Glomerular visceral epithelial cell (primary cell): ENCODE measurements at regions not wholly inside any gene's neighbourhood (a gene's known extent, or its start where the extent isn't known, plus 50 kb on each side); places are given as distances from the start of the nearest gene placed in this dataset.
"Not testable (repeated sequence)": the region's sequence is repeated elsewhere in the genome, so short reads cannot be mapped to it uniquely, and the experiment has no call there.

Source experiments
- DNase-seq: peaks from one replicate; pipeline ENCODE4 v3.0.0-alpha.2; 2016; ENCODE audit errors: extremely low spot score

DNA sequence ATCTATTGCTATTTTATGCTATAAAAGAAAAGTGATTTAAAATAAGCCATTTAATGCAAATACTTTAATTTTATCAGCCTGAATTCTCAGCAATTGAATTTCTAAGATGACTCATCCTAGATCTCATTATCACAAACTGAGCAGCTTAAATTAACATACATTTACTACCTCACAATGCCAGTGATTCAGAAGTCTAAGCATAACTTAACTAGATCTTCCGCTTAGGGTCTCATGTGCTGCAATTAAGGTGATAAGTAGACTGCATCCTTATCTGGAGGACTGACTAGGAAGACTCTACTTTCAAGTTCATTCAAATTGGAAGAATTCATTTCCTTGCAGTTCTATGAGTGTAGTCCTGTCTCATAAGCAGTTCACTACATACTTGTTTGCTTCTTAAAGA is 286.6 kb downstream of the COL11A1 start:
- DNase-seq: no peak

DNA sequence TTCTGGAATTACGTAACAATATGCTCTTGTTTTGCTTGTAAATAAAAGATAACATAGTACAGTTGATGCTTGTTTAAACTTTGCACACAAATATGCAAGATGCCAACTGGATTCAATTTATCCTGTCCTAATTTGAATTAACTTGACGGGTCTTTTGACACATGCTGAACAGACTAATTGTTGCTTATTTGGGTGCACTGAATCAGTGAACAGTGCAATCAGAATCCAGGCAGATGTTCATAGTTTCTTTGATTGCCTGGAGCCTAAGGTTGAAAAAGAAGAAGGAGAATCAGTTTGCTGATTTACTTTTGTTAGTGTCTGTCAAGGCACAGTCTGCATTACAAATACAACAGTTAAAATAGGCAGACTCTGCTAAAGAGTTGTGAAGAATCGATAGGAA is 307.9 kb downstream of the COL11A1 start:
- no peak for DNase-seq

DNA sequence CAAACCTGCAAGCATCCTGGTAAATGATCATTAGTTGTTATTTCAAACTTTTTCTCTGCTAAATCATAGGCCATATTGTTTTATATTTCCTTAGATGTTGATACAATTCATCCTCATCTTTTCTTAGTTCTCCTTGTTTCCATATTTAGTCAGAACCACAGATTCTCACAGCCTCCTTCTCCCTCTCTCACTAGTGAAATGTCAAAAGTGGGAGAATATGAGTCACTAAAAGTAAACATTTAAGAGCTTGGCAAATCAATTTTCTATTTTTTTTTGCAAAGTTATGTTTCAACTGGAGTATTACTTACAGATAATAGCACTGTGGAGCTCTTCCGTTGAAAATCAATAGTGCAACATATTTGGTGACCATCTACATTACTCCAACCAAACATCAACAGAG is 308.8 kb downstream of the COL11A1 start:
- DNase-seq: no peak

DNA sequence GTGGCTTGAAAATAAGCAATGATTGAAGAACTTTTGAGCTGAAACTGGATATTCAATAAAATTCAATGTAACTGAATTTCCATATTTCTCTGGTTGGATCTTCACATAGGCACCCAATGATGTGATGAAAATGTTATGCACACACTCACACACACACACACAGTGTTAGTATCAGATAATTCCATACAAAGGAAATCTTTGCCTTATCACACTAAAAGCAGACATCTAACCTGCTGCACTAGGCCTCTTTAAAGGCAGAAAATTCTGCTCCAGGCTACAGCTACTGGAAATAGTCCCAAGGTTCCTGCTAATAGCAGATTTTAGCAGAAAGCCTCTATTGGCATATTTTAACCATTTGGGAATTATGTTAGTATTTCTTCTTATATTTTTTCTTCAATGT is 309.6 kb downstream of the COL11A1 start:
- no peak for DNase-seq

DNA sequence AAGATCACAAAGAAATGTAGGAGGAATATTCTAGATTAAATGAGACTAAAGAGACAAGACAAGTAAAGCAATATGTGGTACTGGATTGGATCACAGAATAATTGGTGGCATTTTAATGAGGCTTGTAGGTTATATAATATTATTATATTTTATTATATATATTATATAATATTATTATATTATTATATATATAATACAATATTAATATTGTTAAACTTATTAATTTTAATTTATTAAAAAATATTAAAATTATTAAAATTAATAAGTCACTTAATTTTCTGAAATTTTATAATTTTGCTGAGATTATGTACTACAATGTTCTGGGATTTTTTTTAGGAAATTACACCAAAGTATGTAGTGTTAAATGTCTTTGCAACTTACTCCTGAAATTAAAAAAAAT is 311.9 kb downstream of the COL11A1 start:
- DNase-seq: no peak

DNA sequence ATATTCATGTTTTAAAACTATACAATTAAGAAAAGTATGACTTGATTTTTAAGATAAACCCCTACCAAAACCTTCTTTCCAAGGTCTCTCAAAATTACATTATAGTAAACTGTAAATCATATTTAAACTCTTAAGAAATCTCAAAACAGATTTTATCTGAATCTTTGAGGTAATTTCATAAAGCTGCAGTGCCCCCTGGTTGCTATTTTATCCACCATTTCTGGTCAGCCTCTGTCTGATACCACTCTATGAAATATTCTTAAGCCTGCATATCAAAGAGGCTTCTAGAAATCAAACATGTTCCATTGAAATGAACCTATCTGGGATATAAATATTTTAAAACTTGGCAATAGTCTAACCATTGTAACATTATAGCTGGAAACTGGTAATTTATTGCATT is 317.3 kb downstream of the COL11A1 start:
- DNase-seq: peak; percentile 1

DNA sequence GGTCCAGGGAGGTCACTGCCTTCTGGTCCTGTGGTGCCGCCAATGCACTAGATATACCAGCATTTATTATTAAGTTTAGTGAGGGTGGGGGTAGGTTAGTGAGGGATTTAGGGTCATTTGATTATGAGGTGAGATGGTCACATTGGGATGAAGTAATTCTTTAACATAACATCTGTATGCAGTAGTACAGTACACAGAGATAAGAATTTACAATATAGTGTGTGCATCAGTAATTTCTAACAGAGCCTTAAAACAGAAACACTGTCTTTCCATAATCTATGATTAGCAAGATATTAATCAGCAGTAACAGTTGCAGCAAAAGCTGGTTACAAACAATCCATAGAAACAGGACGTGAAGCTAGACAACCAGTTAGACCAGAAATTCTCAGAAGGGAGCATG is 318.4 kb downstream of the COL11A1 start:
- DNase-seq: not testable (repeated sequence)

DNA sequence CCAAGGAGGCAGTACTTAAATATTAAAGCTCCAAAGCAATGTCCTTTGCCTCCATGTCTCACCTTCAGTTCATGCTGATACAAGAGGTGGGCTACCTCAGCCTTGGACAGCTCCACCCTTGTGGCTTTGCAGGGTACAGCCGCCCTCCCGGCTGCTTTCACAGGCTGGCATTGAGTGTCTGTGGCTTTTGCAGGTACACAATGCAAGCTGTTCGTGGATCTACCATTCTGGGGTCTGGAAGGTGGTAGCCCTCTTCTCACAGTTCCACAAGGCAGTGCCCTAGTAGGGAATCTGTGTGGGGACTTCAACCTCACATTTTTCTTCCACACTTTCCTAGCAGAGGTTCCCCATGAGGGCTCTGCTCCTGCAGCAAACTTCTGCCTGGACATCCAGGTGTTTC is 324.8 kb downstream of the COL11A1 start:
- no peak for DNase-seq

DNA sequence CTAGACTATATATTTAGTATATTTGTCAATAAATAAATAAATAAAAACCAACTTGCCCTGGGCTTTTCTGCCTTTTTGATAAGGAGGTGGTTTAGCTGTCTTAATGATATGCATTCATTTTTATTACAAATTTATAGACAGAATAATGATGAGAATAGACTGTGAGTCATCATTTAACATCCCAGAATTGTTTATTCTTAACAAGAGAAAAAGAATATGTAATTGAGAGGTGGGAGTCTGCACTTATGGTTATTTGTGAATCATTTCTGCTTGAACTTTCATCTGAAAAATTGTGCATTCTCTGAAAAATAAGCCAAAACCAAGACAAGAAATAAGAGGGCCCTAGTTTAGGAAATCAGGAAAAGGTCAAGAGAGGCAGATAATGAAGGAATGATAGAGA is 326.2 kb downstream of the COL11A1 start:
- DNase-seq: no peak

DNA sequence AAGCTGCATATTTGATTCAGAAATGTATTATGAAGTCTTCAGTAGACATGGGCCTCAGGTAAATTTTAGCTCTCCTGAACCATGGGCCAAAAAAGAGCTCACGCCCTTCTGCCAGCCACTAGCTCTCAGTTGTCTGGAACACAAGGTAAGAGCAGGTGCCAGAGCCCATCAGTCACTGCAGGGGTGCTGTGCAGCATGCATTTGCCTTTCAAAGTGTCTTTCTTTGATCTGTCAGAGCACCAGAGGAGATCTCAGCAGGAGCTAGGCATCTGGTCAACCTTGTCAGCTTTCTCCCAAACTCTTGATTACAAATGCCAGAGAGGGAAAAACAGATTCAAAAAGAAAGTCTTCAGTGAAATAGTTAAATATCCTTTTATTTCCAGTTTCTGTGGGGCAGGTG is 332.3 kb downstream of the COL11A1 start:
- no peak for DNase-seq

DNA sequence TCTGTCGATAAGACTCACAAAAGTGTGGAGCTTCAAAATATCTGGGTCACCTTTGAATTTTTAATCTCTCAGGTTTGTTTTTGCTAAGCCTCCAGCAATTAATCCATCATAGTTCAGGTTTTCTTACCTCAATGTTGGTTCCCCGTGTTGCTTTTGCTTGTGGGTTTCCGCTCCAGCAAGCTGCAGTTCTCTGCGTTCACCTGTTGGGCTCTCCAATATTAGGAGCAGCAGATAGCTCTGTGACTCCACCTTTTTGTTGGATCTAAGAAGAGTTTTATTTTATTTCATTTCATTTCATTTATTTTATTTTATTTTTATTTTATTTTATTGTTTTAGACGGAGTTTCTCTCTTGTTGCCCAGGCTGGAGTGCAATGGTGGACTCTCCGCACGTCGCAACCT is 335.5 kb downstream of the COL11A1 start:
- no peak for DNase-seq

DNA sequence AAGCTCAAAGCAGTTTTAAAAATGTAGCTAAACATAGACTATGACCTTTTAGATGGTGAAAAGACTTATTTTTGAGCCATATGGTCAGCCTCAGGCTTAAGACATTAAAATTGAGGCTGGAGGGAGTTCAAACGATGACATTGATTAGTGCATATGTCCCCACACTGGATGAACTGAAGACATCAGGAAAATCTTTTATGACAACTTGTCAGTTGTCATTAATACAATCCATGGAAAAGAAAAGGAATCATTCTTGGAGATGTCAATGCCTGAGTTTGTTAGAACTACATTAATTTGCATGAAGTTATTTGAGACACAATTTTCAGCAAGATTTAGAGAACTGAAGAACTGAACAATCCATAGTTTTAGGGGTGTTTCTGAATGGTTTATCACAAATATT is 349.9 kb downstream of the COL11A1 start:
- no peak for DNase-seq

DNA sequence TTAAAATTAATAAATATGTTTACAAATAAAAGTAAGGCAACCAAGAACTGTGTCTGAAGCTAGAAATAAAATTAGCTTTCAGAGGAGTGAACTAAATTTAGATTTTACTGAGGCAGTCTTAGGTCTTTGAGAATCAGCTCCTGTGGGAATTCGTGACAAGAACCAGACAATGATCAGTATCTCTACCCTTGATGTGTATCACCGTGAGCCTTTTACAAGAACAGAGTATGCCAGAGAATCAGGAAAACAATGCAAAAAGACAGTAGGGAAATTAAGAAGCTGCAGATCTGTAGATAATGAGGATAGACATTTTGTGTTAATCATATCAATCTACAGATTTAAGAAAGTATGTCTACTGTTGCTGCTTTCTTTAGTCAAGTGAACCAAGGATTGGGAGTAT is 351.0 kb downstream of the COL11A1 start:
- no peak for DNase-seq

DNA sequence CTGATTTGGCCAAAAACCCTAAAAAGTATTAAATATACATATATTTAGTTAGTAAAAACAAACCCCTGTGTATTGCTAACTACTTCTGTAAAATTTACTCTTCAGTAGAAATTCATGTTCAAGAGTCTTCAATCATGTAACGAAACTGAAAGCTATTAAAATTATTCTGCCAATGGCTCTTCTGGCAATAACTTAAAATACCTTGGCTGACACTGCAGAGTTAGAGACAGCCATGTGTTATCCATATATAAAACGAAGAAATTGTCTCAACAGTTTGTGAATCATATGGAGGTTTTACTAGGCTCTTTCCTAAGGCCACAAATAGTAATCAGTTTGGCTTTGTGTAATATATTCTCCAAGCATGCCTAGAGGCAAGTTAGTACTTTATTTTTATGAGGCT is 357.2 kb downstream of the COL11A1 start:
- no peak for DNase-seq

DNA sequence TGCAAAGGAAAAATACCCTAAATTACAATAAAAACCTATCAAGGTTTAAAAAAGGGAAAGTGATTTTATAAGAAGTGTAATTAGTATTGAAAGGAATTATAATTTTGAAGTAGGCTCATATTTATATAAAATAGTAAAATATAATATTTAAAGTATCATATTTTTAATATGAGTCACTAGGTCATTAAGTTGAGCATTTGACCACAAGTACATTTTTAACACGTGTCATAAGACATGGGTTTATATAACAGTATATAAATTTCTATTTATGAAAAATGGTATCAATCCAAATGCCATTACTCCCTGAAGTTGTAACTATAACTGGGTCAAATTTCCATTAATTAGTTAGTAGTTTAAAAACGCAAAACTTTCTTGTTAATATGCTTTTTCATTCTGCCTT is 365.9 kb downstream of the COL11A1 start:
- no peak for DNase-seq

DNA sequence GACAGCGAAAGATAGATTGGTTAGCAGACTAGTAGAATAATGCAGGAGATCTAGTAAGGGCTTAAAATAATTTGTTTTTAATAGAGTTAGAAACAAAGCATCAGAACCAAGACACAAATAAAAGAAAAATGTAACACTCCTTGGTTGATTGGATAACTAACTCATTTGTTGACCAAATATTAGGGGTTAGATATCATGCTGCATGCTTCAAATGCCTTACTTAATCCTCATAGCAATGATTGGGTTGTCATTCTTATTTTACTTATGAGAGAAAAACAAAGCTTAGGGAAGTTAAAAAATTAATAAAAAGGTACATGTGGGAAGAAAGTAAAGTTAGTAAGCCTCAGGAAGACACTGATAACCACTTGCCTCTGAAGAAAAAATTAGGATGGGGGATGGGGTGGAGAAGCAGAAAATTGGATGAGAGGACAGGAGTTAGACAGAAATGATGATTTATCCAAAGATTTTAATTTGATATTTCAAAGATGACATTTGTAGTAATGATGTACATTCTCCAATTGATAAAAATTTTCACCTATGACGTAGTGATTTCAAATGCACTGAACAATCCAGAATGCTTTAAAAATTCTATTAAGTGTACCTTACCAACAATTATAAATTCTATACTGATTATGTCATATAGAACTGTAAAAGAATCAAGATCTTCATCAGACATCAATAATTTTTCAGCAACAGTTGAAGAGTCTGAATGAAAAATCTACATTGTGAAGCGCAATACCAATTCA is 374.7 kb downstream of the COL11A1 start:
- no peak for DNase-seq

DNA sequence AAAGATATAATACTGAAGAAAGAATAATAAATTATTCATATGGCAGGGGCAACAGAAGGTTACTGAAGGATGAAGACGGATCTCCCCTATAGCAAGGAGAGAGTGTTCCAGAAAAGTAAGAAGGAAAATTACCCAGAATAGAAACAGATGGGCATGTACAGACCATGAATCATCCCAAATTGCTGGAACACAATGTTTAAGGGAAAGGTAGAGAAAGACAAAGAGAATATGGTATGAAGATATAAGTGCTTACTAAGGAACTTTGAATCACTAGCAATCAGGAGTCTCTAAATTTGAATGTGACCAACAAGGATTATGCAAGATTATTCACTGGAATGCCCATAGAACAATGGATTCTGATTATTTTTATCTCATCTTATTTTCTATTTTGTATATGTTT is 375.4 kb downstream of the COL11A1 start:
- peak; percentile 3 for DNase-seq

DNA sequence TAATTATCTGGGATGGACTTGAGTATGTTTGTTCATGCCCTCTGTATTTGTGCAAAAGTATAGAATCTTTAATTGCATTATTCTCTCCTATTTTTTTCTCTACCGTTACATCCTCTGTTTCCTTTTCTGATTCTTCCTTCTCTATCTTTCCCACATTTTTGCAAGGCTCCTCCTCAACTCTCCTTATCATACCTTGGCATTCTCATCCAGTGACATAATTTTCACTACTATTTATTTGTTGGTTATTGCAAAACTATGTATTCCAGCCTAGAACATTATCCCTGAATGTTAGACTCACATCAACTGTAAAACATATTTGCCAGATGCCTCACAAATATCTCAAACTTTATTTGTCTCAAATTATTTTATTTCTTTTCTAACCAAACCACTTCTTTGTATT is 381.9 kb downstream of the COL11A1 start:
- no peak for DNase-seq

DNA sequence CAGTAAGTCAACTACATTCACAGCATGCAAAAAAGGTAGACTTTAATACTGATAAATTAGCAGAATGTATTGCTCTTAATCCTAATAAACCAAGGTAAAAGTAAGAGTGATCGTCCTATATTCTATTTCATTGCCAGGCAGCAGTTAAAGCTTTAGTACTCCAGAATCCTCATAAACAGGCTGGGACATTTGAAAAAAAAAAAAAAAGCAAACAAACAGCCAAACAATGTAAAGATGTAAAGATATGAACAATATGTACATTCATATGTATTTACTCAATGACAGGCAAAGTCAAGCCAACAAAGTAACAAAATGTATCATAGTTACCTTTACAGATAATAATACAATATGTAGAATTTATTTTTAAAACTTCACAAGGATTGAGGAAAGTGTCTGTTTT is 383.6 kb downstream of the COL11A1 start:
- DNase-seq: no peak

DNA sequence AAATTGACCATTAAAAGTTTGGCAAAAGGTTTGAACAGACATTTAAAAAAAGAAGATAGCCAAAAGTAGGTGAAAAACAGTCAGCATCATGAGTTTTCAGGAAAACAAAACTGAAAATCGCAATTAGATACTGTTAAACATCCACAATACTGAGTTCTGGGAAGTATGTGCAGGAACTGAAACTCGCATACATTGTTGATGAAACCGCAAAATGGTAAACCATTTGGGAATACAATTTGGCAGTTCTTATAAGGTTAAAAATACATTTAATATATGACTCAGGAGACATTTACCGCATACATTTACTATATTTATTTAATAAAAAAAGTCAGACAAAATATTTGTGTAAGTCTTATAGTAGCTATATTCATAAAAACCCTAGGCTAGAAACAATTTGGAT is 393.2 kb downstream of the COL11A1 start:
- no peak for DNase-seq

DNA sequence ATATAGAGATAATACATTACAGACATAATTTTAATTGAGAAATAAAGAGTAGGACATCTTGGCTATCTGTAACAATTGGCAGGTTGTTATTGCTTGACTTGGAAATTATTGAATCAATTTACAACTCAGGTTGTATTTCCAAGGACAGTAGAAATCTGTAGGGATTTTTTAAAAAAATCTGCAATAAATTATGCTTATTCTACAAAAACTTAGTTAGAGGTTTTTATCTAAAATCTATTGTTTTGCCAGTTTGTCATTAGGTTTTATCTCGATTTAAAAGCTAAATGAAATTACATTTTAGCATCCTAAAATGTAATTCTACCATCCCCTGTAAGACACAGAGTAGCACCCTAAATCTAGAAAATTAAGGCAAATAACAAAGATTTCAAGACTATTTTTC is 408.8 kb downstream of the COL11A1 start:
- DNase-seq: no peak

DNA sequence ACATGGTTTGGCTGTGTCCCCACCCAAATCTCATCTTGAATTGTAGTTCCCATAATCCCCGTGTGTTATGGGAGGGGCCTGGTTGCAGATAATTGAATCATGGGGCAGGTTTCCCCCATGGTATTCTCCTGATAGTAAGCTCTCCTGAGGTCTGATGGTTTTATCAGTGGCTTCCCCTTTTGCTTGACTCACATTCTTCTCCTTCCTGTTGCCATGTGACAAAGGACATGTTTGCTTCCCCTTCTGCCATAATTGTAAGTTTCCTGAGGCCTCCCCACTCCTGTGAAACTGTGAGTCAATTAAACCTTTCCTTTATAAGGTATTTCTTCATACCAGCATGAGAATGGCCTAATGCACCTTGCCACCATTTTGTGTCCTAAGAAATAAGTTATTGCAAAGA is 415.0 kb downstream of the COL11A1 start:
- no peak for DNase-seq

DNA sequence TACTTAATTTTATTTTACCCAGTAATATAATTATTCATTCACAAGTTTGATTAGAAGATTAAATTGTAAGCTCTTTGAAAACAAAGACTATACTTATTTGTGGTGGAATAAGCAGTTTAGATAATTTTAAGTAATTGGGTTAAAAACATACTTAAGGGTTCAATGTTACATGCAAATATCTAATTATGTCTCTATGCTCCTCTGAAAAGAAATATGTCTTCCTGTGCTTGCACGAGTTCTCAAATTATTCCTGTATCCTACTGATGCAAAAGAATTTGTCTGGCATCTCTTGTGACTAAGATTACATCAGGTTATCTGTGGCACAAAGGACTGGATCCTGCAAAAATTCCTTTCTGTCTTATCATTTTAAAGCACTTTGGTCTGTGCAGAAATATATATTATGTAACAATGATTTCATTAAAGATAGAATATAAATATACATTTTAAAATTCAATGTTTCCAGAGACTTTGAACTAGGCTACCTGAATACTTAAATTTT is 416.7 kb downstream of the COL11A1 start:
- DNase-seq: no peak

DNA sequence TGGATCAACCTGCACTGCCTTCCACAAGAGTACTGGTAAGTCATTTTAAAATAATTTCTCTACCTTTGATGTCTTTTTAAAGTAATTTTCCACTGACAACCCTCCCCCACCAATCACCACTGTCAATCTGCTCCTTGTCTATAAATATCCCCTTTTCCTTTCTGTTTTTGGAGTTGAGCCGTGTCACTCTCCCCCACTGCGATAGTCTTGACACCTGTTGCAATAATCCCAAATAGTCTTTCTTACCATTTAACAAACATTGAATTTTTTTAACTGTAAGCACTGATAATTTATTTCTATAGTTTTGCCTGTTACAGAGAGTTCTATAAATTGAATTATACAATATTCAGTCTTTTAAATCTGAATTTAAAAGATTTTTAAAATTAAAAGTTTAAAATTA is 420.9 kb downstream of the COL11A1 start:
- DNase-seq: no peak
